ENCODE measurements at regions not wholly inside any gene's neighbourhood (a gene's known extent, or its start where the extent isn't known, plus 50 kb on each side); places are given as distances from the start of the nearest gene placed in this dataset.
A peak's percentile ranks its signal among the peaks of the same experiment; 100 is the strongest.

DNA sequence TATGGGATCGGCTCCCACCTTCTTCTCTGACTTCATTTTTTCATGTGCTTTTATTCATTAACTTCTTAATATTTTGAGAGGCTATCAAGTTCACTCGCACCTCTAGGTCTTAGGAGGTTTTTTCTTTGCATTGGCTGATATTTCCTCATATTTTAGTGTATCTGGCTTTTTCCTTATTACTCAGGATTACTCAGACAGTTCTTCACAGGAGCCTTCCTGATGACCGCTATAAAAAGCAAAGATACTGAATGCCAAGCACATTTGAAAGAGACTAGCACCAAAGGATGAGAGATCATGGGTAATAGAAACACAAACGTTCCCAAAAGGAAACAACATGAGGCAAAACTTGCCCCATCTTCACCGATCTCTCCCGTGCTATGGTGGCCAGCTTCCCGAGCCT lies 409.2 kb upstream of the KLF6 start:
- no peaks in the 10 kb centered on the region for H3K27me3 ChIP-seq
- H3K27ac ChIP-seq = peak overlapping the region in 1 of 4 donors; percentile 18
- intact Hi-C loops (cut with DNase I; ENCODE audit: low total_unique reads) = no loop called here
- TF ChIP-seq POLR2A (IDR thresholded peaks at IDR 0.05) (no peak), POLR2AphosphoS5 (IDR thresholded peaks at IDR 0.05) (no peak), EP300 (IDR thresholded peaks at IDR 0.05; ENCODE audit: low read depth) (no peak)
- TF ChIP-seq, protein P1, sequence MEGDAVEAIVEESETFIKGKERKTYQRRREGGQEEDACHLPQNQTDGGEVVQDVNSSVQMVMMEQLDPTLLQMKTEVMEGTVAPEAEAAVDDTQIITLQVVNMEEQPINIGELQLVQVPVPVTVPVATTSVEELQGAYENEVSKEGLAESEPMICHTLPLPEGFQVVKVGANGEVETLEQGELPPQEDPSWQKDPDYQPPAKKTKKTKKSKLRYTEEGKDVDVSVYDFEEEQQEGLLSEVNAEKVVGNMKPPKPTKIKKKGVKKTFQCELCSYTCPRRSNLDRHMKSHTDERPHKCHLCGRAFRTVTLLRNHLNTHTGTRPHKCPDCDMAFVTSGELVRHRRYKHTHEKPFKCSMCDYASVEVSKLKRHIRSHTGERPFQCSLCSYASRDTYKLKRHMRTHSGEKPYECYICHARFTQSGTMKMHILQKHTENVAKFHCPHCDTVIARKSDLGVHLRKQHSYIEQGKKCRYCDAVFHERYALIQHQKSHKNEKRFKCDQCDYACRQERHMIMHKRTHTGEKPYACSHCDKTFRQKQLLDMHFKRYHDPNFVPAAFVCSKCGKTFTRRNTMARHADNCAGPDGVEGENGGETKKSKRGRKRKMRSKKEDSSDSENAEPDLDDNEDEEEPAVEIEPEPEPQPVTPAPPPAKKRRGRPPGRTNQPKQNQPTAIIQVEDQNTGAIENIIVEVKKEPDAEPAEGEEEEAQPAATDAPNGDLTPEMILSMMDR (IDR thresholded peaks at IDR 0.05) = no peak
- H3K4me3 ChIP-seq = no peak overlapping the region
- 76 to 92% methylated on average over 7 of the region's 7 CpGs for WGBS, 2 donors (ENCODE audit: low coverage in 1 of 2)
- in situ Hi-C loops (cut with MboI; ENCODE audit: low pct_ligation_motif_present in 1 of 4, low pct_unique_long_range_greater_than_20kb in 1 of 4, low sequenced_read_pairs in 3 of 4) = no loop called here
- H3K4me1 ChIP-seq = peaks cover 0 to 16% (median 11%) of the 10 kb centered on the region in 4 donors
- no peaks in the 10 kb centered on the region for H3K36me3 ChIP-seq
- no peak for DNase-seq
- no peaks in the 10 kb centered on the region for H3K9me3 ChIP-seq

DNA sequence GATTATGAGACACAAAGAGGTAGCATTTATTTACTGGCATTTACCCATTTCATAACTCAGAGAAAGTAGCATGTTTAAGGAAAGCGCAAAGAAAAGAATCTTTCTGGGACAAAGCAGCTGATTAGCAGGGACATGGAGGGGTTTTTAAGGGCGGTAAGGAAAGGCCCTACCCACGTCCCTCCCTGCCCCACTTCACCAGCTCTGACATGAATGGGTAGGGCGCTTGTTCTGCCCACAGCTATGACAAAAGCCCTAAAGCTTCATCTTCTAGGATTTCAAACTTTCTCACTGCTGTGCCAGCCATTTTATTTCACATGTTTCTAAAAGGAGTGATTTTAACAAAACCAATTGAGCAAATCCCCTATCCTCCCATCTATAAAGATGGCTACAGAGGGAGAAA lies 406.9 kb upstream of the KLF6 start:
- no peaks in the 10 kb centered on the region for H3K36me3 ChIP-seq
- H3K27ac ChIP-seq = no peak overlapping the region
- no peak for DNase-seq
- peaks cover 0 to 7% (median under 1%) of the 10 kb centered on the region in 4 donors for H3K4me1 ChIP-seq
- WGBS, 2 donors (ENCODE audit: low coverage in 1 of 2) = 91 to 100% methylated on average over 4 of the region's 4 CpGs
- H3K4me3 ChIP-seq = no peak overlapping the region
- no peaks in the 10 kb centered on the region for H3K9me3 ChIP-seq
- in situ Hi-C loops (cut with MboI; ENCODE audit: low pct_ligation_motif_present in 1 of 4, low pct_unique_long_range_greater_than_20kb in 1 of 4, low sequenced_read_pairs in 3 of 4) (no loop called here), intact Hi-C loops (cut with DNase I; ENCODE audit: low total_unique reads) (no loop called here)
- TF ChIP-seq POLR2AphosphoS5 (IDR thresholded peaks at IDR 0.05) = no peak
- TF ChIP-seq, protein P1 (IDR thresholded peaks at IDR 0.05) = no peak
- H3K27me3 ChIP-seq = no peaks in the 10 kb centered on the region

DNA sequence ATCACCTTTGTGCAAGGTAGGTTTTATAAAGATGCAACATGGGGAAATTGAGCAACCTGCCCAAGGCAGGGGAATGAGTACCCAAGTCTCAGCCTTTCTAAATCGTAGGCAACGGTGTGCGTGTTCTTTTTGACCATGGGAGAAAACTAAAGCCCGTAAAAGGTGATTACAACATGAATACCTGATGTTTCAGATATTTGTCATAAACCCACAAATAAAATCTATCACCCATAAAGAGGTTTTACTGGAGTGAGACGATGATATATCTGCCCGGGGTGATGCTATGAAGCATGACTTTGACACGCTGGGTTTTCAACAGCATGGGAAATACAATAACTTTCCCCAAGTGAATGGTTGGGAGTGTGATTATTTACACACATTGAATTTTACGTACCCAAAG lies 406.3 kb upstream of the KLF6 start:
- DNase-seq = no peak
- H3K27ac ChIP-seq = no peak overlapping the region
- in situ Hi-C loops (cut with MboI; ENCODE audit: low pct_ligation_motif_present in 1 of 4, low pct_unique_long_range_greater_than_20kb in 1 of 4, low sequenced_read_pairs in 3 of 4) = no loop called here
- no peak overlapping the region for H3K4me3 ChIP-seq
- intact Hi-C loops (cut with DNase I; ENCODE audit: low total_unique reads) = no loop called here
- H3K27me3 ChIP-seq = no peaks in the 10 kb centered on the region
- no peaks in the 10 kb centered on the region for H3K36me3 ChIP-seq
- H3K4me1 ChIP-seq = peaks cover 0 to 3% (median 0%) of the 10 kb centered on the region in 4 donors
- no peaks in the 10 kb centered on the region for H3K9me3 ChIP-seq
- TF ChIP-seq POLR2AphosphoS5 (IDR thresholded peaks at IDR 0.05) (no peak), POLR2A (IDR thresholded peaks at IDR 0.05) (no peak), EP300 (IDR thresholded peaks at IDR 0.05; ENCODE audit: low read depth) (no peak)
- TF ChIP-seq, protein P1 (IDR thresholded peaks at IDR 0.05) = no peak
- 83 to 86% methylated on average over 8 of the region's 8 CpGs for WGBS, 2 donors (ENCODE audit: low coverage in 1 of 2)

DNA sequence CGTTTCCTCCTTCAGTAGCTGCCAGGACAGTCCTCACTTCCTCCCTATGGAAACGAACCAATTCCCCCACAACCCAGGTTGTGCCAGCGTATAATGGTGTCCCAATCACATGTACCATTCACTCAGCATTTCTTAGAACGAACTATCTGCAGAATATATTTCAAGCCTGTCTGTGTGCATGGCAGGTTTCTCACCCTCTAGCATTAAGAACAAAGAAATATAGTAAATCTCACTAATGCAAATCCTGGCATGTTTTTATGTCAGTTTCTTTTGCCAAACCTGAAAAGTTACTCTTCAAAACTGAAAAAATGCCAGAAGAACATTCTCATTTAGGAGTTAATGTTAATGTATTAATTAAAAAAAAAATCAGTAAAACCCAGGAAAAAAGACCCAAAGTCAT lies 405.9 kb upstream of the KLF6 start:
- no peaks in the 10 kb centered on the region for H3K36me3 ChIP-seq
- no peak for DNase-seq
- WGBS, 2 donors (ENCODE audit: low coverage in 1 of 2) = 80% methylated on average over 4 of the region's 4 CpGs; no CpG with 5 or more reads in 1 of the 2 donors

More for the DNA sequence above, 405.9 kb upstream of the KLF6 start:
- intact Hi-C loops (cut with DNase I; ENCODE audit: low total_unique reads) (no loop called here), in situ Hi-C loops (cut with MboI; ENCODE audit: low pct_ligation_motif_present in 1 of 4, low pct_unique_long_range_greater_than_20kb in 1 of 4, low sequenced_read_pairs in 3 of 4) (no loop called here)
- TF ChIP-seq, protein P1 (IDR thresholded peaks at IDR 0.05) = no peak
- TF ChIP-seq POLR2AphosphoS5 (IDR thresholded peaks at IDR 0.05) (no peak), EP300 (IDR thresholded peaks at IDR 0.05; ENCODE audit: low read depth) (no peak), POLR2A (IDR thresholded peaks at IDR 0.05) (no peak)
- H3K9me3 ChIP-seq = no peaks in the 10 kb centered on the region
- no peaks in the 10 kb centered on the region for H3K4me1 ChIP-seq
- no peak overlapping the region for H3K27ac ChIP-seq
- no peak overlapping the region for H3K4me3 ChIP-seq
- no peaks in the 10 kb centered on the region for H3K27me3 ChIP-seq
